ENCODE measurements at regions not wholly inside any gene's neighbourhood (a gene's known extent, or its start where the extent isn't known, plus 50 kb on each side); places are given as distances from the start of the nearest gene placed in this dataset.

DNA sequence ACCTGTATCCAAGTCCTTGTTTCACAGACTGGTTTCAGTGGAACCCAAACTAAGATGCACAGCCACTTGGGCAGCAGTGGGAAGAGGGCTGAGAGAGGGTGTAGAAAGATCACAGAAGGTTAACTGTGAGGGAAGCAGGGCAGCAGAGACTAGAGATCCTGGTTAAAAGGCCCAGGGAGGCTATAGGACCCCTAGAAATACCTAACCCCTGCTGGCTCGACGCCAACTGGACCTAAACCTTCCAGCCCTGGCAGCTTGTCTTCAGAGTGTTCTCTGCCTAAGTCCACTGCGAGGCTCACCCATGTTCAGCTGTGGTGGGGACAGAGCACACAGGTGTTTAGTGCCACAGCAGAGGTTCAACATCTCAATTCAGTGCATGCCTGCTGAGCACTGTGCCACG is 96.5 kb downstream of the ZNF621 start:
- TF ChIP-seq CTCF (IDR thresholded peaks at IDR 0.05) = no peak
- no peak for TF ChIP-seq EZH2phosphoT487 (IDR thresholded peaks at IDR 0.05)

Data from neural progenitor cell (in vitro differentiated cells).